Cardiac septum (tissue), 1 donor: ENCODE measurements at regions not wholly inside any gene's neighbourhood (a gene's known extent, or its start where the extent isn't known, plus 50 kb on each side); places are given as distances from the start of the nearest gene placed in this dataset.
"Not testable (repeated sequence)": the region's sequence is repeated elsewhere in the genome, so short reads cannot be mapped to it uniquely, and the experiment has no call there.

Source experiments
- DNase-seq: peaks from one replicate; pipeline ENCODE4 v3.0.0-alpha.2; 2020; ENCODE audit warnings: low spot score
- intact Hi-C: fragments of 100-400 bp; cut with DNase I; formaldehyde crosslinking; loops from one replicate; pipeline ENCODE4 v1.14.0; 2022
- donor health status: DM: no; HTN: no; CAD: no.

DNA sequence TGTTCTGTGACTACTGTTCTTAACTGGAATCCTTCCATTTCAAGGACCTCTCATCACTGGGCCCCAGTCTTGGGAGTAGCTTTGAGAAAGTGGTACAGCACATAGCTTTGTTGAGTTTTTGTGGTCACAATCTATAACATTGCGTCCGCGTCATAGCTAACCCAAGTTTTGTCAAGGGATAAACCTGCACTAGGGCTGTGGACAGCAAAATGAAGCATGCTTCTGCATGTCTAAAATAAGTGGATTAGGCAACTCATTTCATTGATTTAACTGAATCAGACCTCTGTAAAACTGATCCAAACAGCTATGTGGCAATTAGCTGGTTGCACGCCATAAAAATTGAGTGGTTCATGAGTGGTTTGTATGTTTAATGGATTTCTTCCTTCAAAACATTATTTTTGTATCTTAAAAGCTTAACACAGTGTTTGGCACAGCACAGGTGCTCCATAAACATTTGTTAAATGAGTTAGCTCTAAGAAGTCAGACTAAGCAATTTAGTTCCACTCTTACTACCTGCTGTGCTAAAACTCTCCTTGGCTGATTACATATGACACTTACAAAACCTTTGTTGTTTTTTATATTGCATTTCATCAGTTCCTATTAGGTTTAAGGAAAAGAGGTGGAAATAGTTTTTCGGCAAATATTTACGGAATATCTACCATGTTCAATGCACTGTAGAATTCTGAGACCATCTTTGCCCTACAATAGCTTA lies 160.3 kb upstream of the ATXN1 start:
- intact Hi-C loops = no loop called here
- no peak for DNase-seq

DNA sequence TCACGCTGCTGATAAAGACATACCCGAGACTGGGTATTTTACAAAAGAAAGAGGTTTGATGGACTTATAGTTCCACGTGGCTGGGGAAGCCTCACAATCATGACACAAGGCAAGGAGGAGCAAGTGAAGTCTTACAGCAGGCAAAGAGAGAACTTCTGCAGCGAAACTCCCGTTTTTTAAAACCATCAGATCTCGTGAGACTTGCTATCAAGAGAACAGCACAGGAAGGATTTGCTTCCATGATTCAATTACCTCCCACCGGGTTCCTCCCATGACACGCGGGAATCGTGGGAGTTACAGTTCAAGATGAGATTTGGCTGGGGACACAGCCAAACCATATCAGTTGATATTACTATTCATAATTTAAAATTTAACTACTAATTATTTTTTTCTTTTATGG lies 157.3 kb upstream of the ATXN1 start:
- no peak for DNase-seq
- intact Hi-C loops = no loop called here

DNA sequence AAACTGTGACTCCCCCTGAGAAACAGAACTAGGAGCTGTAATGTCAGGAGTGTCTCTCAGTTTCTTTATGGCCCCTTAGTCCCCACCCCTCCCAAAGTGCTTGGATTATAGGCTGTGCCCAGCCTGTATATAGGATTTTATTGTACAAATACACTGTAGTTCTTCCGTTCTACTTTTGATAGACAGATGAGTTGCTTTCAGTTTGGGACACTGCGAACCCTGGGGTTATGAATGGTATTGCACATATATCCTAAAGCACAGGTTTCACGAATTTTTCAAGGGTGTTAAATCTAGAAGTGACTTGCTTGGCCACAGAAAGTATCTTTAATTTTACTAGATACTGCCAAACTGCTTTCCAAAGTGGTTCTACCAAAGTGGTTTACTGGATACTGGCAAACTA lies 152.9 kb upstream of the ATXN1 start:
- no peak for DNase-seq
- intact Hi-C loops = no loop called here

DNA sequence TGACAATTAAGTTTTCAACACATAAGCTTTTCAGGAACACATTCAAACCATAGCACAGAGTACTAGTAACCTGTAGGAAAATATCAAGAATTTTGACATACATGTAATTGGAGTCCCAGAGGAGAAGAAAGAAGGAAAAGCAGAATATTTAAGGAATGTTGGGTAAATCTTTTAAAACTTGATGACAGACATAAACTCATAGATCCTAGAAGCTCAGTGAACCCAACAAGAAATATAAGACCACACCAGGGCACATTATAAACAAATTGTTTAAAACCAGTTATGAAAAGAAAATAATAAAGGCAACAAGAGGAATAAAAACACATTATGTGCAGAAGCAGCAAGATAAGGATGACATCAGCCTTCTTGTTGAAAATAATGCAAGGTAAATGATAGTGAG lies 151.5 kb upstream of the ATXN1 start:
- intact Hi-C loops = no loop called here
- DNase-seq = no peak

- DNase-seq = no peak
- intact Hi-C loops = no loop called here
Measured at GRCh38 chr6:16911088-16911487, 149.8 kb upstream of the ATXN1 start.

GRCh38 chr6:16909658-16910360 lies 148.5 kb upstream of the ATXN1 start:
- DNase-seq = no peak
- intact Hi-C loops = no loop called here

GRCh38 chr6:16907991-16908390 lies 146.7 kb upstream of the ATXN1 start:
- DNase-seq = no peak
- intact Hi-C loops = no loop called here

DNA sequence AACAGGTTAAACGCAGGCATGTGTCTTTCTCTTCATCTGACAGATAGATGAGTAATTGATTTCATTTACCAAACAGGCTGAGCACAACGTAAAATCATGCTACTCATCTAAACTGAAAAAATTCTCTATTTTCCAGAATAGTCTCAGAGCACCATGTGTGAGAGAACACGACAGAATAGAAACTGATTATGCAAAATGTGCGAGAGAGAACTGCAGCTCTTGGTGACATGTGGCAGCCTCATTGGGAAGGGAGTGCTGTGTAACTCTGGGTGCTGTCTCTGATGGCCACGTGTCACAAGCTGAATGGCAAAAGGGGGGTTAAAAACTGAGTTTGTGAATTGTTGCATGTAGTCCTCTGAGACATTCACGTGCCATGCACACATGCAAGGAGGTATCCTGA lies 143.7 kb upstream of the ATXN1 start:
- no peak for DNase-seq
- intact Hi-C loops = no loop called here

- no peak for DNase-seq
- intact Hi-C loops = no loop called here
Measured at GRCh38 chr6:16903470-16903869, 142.2 kb upstream of the ATXN1 start.

GRCh38 chr6:16902502-16902901 lies 141.2 kb upstream of the ATXN1 start:
- no peak for DNase-seq
- intact Hi-C loops = no loop called here

GRCh38 chr6:16901782-16902181 lies 140.5 kb upstream of the ATXN1 start:
- intact Hi-C loops = no loop called here
- no peak for DNase-seq

- intact Hi-C loops = no loop called here
- DNase-seq = no peak
Measured at GRCh38 chr6:16901306-16901705, 140.0 kb upstream of the ATXN1 start.

DNA sequence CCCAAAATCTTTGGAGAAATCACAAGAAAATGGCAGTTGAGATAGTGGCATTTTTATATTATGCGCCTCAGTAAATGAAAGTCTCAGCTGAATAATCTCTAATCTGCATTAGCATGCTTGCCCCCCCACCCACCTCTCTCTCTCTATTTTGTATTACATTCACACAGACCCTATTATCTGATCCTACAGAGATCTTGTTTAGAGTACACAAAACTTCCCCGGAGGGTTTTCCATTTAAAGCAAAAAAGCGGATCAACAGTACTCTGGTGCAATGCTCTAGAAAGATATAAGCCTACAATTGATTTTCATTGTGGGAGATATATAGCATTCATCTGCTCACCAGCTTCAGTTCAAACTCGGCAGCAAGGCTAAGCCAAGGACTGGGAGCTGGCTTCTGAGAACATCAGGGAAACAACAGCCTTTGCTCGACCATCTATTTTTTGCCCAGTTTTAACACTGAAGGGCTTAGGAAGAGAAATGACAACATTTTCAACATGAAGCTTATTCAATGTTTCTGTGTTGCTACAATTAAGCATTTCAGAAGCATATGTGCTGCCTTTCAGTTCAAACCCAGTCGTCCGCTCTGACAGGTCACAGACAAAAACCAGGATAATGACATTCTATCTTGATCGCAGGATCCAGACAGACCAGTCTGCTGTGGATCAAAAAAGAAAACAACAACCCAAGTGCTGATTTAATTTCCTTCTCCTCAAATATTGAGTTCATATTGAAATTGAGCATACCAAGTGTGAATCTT lies 137.6 kb upstream of the ATXN1 start:
- DNase-seq = no peak
- intact Hi-C loops = no loop called here

DNA sequence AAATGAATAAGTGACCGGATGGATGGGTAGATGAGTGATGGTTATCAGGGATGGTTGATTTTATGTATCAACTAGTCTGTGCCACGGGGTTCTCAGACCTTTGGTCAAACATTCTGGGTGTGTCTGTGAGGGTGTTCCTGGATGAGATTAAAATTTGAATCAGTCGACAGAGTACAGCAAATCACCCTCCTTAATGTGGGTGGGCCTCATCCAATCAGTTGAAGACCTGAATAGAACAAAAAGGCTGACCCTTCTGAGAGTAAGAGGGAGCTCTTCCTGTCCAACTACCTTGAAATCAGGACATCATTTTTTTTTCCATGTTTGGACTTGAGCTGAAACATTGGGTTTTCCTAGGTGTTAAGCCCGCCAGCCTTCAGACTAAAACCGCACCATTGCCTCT lies 136.4 kb upstream of the ATXN1 start:
- no peak for DNase-seq
- intact Hi-C loops = no loop called here

- intact Hi-C loops = no loop called here
- no peak for DNase-seq
Measured at GRCh38 chr6:16894301-16894700, 133.0 kb upstream of the ATXN1 start.

- intact Hi-C loops, DNase-seq: not testable (repeated sequence)
Measured at GRCh38 chr6:16891110-16891509, 129.8 kb upstream of the ATXN1 start.

DNA sequence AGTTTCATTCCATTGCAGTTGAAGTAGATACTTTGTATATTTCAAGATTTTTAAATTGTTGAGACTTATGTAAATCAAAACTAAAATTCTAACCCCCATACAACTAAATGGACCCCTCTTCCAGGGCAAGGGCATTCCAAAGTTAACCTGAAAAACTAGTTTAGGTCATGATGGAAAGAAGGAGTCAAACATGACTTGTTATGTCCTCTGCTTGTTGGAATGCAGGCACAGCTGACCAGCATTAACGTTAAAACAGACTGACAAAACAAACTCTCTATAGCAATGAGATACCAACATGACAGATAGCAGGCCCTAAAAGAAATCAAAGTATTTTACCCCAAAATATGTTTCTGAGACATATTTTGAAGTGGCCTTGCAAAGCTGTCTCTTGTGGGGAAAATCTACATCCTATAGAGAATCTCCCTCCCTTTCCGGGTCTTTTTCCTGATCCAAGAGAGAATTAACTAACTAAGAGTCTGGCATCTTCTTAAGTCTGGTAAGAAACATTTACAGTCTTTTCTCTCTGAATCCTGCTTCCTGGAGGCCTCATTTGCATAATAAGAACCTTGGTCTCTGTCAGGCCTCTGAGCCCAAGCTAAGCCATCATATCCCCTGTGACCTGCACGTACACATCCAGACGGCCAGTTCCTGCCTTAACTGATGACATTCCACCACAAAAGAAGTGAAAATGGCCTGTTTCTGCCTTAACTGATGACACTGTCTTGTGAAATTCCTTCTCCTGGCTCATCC lies 124.3 kb upstream of the ATXN1 start:
- intact Hi-C loops = no loop called here
- no peak for DNase-seq

- intact Hi-C loops = no loop called here
- no peak for DNase-seq
Measured at GRCh38 chr6:16884526-16884925, 123.3 kb upstream of the ATXN1 start.

GRCh38 chr6:16883414-16883813 lies 122.2 kb upstream of the ATXN1 start:
- DNase-seq = no peak

GRCh38 chr6:16882230-16882629 lies 121.0 kb upstream of the ATXN1 start:
- intact Hi-C loops = no loop called here
- DNase-seq = no peak

More at GRCh38 chr6:16883414-16883813, 122.2 kb upstream of the ATXN1 start:
- intact Hi-C loops = no loop called here
